HUES48 (cell line): ENCODE measurements at regions not wholly inside any gene's neighbourhood (a gene's known extent, or its start where the extent isn't known, plus 50 kb on each side); places are given as distances from the start of the nearest gene placed in this dataset.
"Not testable (repeated sequence)": the region's sequence is repeated elsewhere in the genome, so short reads cannot be mapped to it uniquely, and the experiment has no call there.

ENCODE experiments used
- H3K27ac ChIP-seq: one replicate; pipeline ENCODE4 v1.7.0; 2013; ENCODE audit warnings: low read depth, low read length, inconsistent platforms
- H3K27me3 ChIP-seq: 2 replicates; pipeline ENCODE4 v1.6.1; 2013; ENCODE audit warnings: mild to moderate bottlenecking, low read length; ENCODE audit not compliant: control insufficient read depth, insufficient read depth
- H3K36me3 ChIP-seq: 2 replicates; pipeline ENCODE4 v1.6.1; 2013; ENCODE audit warnings: low read length; ENCODE audit not compliant: control insufficient read depth, insufficient read depth
- H3K4me1 ChIP-seq: 2 replicates; pipeline ENCODE4 v1.6.1; 2013; ENCODE audit warnings: mild to moderate bottlenecking, low read length; ENCODE audit not compliant: control insufficient read depth, insufficient read depth
- H3K4me3 ChIP-seq: 2 replicates; pipeline ENCODE4 v1.5.1; 2013; ENCODE audit warnings: mild to moderate bottlenecking, low read depth, low read length
- H3K9ac ChIP-seq: 2 replicates; pipeline ENCODE4 v1.6.1; 2013; ENCODE audit warnings: mild to moderate bottlenecking, low read depth, low read length, moderate library complexity
- H3K9me3 ChIP-seq: 2 replicates; pipeline ENCODE4 v1.6.1; 2013; ENCODE audit warnings: low read length; ENCODE audit not compliant: control insufficient read depth, insufficient read depth

- Histone ChIP-seq H3K9me3 (peaks cover 79% of the 10 kb centered on the region), H3K4me3 (no peak overlapping the region), H3K27ac (no peak overlapping the region), H3K36me3 (no peaks in the 10 kb centered on the region), H3K9ac (no peak overlapping the region), H3K4me1 (no peaks in the 10 kb centered on the region), H3K27me3 (no peaks in the 10 kb centered on the region)
Measured at GRCh38 chr12:34097213-34097612, 74.9 kb downstream of the ALG10 start.

DNA sequence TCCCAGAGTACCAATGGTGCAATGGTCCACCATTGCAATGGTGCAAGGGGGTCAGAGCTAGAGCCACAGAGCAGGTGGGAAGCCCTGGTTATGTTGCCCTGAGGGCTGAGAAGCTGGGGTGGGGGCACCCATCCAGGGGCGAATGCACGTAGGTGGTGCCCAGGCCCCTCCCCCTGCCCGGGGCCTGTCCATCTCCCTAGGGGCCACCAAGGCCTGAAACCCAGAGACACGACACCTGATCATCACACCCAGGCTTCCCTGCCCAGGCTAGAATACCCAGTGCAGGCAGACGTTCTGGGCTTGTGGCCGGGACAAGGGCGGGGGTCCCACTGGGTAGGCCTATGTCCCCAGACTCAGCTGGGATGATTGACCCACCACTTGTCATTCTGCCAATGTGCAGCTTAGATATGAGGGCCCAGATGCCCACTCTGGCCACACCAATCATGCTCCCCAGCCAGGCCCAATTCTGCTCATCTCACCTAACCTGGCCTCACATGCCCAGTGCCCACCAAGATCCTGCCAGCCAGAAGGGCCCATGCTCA is 83.2 kb downstream of the ALG10 start:
- Histone ChIP-seq H3K4me3 (no peak overlapping the region), H3K9ac (no peak overlapping the region), H3K27ac (no peak overlapping the region), H3K9me3 (peaks cover 71% of the 10 kb centered on the region), H3K27me3 (no peaks in the 10 kb centered on the region), H3K4me1 (no peaks in the 10 kb centered on the region), H3K36me3 (no peaks in the 10 kb centered on the region)

- Histone ChIP-seq H3K36me3 (no peaks in the 10 kb centered on the region), H3K4me1 (no peaks in the 10 kb centered on the region), H3K27ac (no peak overlapping the region), H3K9me3 (peaks cover 67% of the 10 kb centered on the region), H3K27me3 (no peaks in the 10 kb centered on the region), H3K4me3 (no peak overlapping the region), H3K9ac (no peak overlapping the region)
Measured at GRCh38 chr12:34106172-34106571, 83.9 kb downstream of the ALG10 start.

DNA sequence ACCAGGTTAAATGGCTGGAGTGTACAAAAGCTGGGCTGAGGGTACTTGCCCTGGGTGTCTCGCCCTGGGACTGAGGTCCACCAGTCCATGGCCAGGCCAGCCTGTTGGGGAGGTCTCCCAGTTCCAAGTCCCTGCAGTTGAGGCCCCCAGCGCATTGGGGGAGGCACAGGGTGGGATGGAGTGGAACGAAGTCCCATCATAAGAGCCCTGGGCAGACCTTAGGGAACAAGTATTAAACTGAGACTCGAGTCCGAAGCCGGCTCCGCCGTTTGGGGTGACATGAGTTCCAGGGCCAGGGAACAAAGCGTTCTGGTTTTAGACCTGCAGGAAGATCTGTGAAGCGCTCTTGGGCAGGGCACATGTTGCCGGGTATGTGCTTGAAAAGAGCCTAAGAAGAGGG is 84.7 kb downstream of the ALG10 start:
- Histone ChIP-seq H3K9me3 (peaks cover 68% of the 10 kb centered on the region), H3K27me3 (no peaks in the 10 kb centered on the region), H3K4me3 (no peak overlapping the region), H3K27ac (no peak overlapping the region), H3K9ac (no peak overlapping the region), H3K36me3 (no peaks in the 10 kb centered on the region), H3K4me1 (no peaks in the 10 kb centered on the region)

- peaks cover 69% of the 10 kb centered on the region for H3K9me3 ChIP-seq
- no peaks in the 10 kb centered on the region for H3K36me3 ChIP-seq
- H3K9ac ChIP-seq, result no peak overlapping the region
- H3K4me1 ChIP-seq, result no peaks in the 10 kb centered on the region
- no peak overlapping the region for H3K4me3 ChIP-seq
- no peaks in the 10 kb centered on the region for H3K27me3 ChIP-seq
- H3K27ac ChIP-seq, result no peak overlapping the region
Measured at GRCh38 chr12:34107781-34108404, 85.6 kb downstream of the ALG10 start.

- peaks cover 71% of the 10 kb centered on the region for H3K9me3 ChIP-seq
- no peak overlapping the region for H3K9ac ChIP-seq
- no peak overlapping the region for H3K4me3 ChIP-seq
- H3K27ac ChIP-seq, result no peak overlapping the region
- no peaks in the 10 kb centered on the region for H3K36me3 ChIP-seq
- H3K27me3 ChIP-seq, result no peaks in the 10 kb centered on the region
- no peaks in the 10 kb centered on the region for H3K4me1 ChIP-seq
Measured at GRCh38 chr12:34108405-34108803, 86.1 kb downstream of the ALG10 start.

DNA sequence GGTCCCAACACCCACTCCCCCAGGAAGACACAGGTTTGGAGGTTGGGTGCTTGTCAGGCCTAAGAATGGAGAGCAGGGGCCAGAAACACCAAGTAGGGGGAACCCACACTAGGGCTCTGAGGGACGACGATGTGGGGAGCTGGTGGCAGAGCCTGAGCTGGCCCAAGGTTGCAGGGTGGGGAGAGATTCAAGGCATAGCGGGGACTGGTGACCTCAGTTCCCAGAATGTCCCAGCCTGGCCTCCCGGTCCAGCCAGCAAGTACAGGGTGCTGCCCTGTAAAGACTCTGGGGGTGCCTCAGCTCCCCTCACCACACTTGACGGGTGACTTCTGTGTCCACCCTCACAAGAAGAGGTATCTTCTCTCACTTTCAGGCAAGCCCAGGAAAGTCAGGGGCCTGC is 86.7 kb downstream of the ALG10 start:
- H3K9ac ChIP-seq, result no peak overlapping the region
- no peaks in the 10 kb centered on the region for H3K27me3 ChIP-seq
- H3K4me3 ChIP-seq, result no peak overlapping the region
- no peaks in the 10 kb centered on the region for H3K4me1 ChIP-seq
- no peaks in the 10 kb centered on the region for H3K36me3 ChIP-seq
- H3K27ac ChIP-seq, result no peak overlapping the region
- peaks cover 71% of the 10 kb centered on the region for H3K9me3 ChIP-seq

DNA sequence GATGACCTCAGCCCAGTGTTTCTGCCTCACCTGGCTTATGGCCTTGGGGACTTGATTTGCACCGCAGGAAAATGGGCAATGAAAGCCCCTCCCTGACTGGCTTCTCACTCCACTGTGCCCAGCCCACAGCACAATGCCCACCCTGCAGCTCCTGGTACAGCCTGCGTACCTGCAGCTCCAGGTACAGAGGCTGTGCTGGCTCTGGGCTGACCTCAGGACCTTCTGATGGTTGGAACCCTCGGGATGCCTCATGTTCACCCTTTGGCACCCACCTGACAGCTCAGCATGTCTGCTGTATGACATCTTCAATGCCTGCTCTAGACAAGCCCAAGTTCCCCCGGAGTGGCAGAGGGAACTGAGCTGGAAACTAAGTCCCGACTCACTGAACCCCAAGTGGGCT is 87.1 kb downstream of the ALG10 start:
- Histone ChIP-seq H3K4me1 (no peaks in the 10 kb centered on the region), H3K9me3 (peaks cover 73% of the 10 kb centered on the region), H3K27ac (no peak overlapping the region)

DNA sequence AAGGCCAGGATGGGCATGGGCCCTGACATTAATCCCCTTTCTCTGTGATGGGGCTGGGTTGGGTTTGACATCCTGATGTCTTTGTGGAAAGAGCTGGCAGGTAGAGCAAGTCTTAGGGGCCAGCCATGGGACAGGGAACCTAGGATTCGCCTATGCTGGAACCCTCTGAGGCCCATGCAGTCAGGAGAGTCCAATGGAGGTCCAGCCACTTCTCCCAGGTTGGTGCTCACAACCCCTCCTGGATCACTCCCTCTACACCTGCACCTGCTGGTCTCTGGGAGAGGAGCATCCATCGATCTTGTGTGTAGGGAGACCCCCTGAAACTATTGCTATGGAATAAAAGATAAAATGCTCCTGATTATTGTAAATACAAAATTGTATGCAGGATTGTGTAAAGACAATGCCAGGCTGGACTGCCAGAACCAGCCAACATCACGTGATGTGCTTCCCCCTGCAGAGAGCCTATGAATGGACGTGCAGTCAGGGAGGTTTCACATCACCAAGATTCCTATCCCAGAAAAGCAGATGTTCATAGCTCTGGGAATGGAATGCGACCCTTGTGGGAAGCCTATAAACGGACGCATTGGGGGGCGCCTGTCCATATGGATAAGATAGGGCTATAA is 87.7 kb downstream of the ALG10 start:
- not testable (repeated sequence) for H3K27ac ChIP-seq, H3K4me1 ChIP-seq, H3K9ac ChIP-seq, H3K4me3 ChIP-seq, H3K36me3 ChIP-seq, H3K27me3 ChIP-seq
- H3K9me3 ChIP-seq, result peaks cover 72% of the 10 kb centered on the region

More for the DNA sequence above, 87.1 kb downstream of the ALG10 start:
- Histone ChIP-seq H3K9ac (no peak overlapping the region), H3K27me3 (no peaks in the 10 kb centered on the region), H3K36me3 (no peaks in the 10 kb centered on the region), H3K4me3 (no peak overlapping the region)

GRCh38 chr12:34119366-34119765 is 97.1 kb downstream of the ALG10 start:
- Histone ChIP-seq H3K36me3 (no peaks in the 10 kb centered on the region), H3K4me1 (no peaks in the 10 kb centered on the region), H3K27ac (no peak overlapping the region), H3K9me3 (peaks cover 72% of the 10 kb centered on the region), H3K4me3 (no peak overlapping the region), H3K27me3 (no peaks in the 10 kb centered on the region), H3K9ac (no peak overlapping the region)

DNA sequence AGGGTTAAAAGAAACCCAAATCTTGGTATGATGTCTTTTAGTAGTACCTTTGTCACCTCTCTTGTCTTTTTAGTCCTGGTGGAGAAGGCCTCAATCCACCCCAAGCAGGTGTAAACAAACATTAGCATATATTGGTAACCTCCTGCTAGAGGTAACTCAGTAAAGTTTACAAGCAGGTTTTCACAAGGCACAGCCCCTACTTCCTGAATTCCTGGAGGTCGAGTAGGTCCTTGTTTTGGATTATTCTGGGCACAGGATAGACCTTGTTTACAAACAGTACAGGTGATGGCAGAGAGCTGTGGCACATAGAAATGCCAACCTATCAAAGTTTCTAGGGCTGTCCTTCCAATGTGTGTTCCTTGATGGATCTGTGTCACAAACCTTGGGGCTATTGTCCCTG is 99.1 kb downstream of the ALG10 start:
- Histone ChIP-seq H3K4me3 (no peak overlapping the region), H3K9me3 (peaks cover 74% of the 10 kb centered on the region), H3K36me3 (no peaks in the 10 kb centered on the region), H3K4me1 (no peaks in the 10 kb centered on the region), H3K9ac (no peak overlapping the region), H3K27ac (no peak overlapping the region), H3K27me3 (no peaks in the 10 kb centered on the region)
